Activated naive CD8-positive, alpha-beta T cell treated with anti-CD3 and anti-CD28 coated beads for 36 hours (primary cell): ENCODE measurements at regions not wholly inside any gene's neighbourhood (a gene's known extent, or its start where the extent isn't known, plus 50 kb on each side); places are given as distances from the start of the nearest gene placed in this dataset.
"Not testable (repeated sequence)": the region's sequence is repeated elsewhere in the genome, so short reads cannot be mapped to it uniquely, and the experiment has no call there.

Experiments used
- DNase-seq: peaks from one replicate; pipeline ENCODE4 v3.0.0; 2021
- H3K27ac Mint-ChIP-seq: one replicate; pipeline ENCODE4 v1.8.0; 2022; ENCODE audit warnings: mild to moderate bottlenecking, moderate library complexity, mixed read lengths
- H3K27me3 Mint-ChIP-seq: one replicate; pipeline ENCODE4 v1.8.0; 2022; ENCODE audit warnings: mild to moderate bottlenecking, mixed read lengths
- H3K36me3 Mint-ChIP-seq: one replicate; pipeline ENCODE4 v1.8.0; 2021; ENCODE audit warnings: mild to moderate bottlenecking, mixed read lengths
- H3K4me1 Mint-ChIP-seq: one replicate; pipeline ENCODE4 v1.8.0; 2021; ENCODE audit warnings: mixed read lengths
- H3K4me3 Mint-ChIP-seq: one replicate; pipeline ENCODE4 v1.8.0; 2022; ENCODE audit warnings: mild to moderate bottlenecking, moderate library complexity, mixed read lengths
- H3K9me3 Mint-ChIP-seq: one replicate; pipeline ENCODE4 v1.8.0; 2022; ENCODE audit warnings: mixed read lengths

DNA sequence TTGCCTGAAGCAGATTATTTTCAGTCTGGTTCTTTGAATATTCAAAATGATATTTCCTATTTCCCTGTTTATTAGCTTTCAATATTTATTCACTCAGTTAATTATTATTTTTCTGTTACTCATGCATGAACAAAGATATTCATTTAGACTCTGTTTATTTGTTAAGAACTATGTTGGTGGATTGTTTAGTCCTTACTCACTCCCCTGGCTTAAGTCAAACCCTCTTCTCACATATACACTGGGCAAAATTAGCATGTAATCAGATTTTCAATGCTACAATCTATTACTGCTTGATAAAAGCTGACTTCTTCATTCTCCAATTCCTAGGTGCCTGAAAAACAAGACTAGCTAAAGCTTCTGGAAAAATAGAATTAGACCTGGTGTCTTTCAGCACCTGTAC lies 335.8 kb downstream of the FAT4 start:
- H3K27ac Mint-ChIP-seq = no peak overlapping the region
- no peak overlapping the region for H3K4me3 Mint-ChIP-seq
- H3K27me3 Mint-ChIP-seq = no peaks in the 10 kb centered on the region
- H3K9me3 Mint-ChIP-seq = no peaks in the 10 kb centered on the region
- DNase-seq = no peak
- no peaks in the 10 kb centered on the region for H3K36me3 Mint-ChIP-seq
- H3K4me1 Mint-ChIP-seq = no peaks in the 10 kb centered on the region

GRCh38 chr4:125651707-125652357 lies 337.1 kb downstream of the FAT4 start:
- H3K4me1 Mint-ChIP-seq, H3K36me3 Mint-ChIP-seq, H3K27ac Mint-ChIP-seq, DNase-seq, H3K4me3 Mint-ChIP-seq, H3K9me3 Mint-ChIP-seq, H3K27me3 Mint-ChIP-seq: not testable (repeated sequence)

- no peak overlapping the region for H3K27ac Mint-ChIP-seq
- no peak for DNase-seq
- peaks cover 2% of the 10 kb centered on the region for H3K9me3 Mint-ChIP-seq
- H3K4me3 Mint-ChIP-seq = no peak overlapping the region
- no peaks in the 10 kb centered on the region for H3K4me1 Mint-ChIP-seq
- no peaks in the 10 kb centered on the region for H3K36me3 Mint-ChIP-seq
- no peaks in the 10 kb centered on the region for H3K27me3 Mint-ChIP-seq
These were observed 344.0 kb downstream of the FAT4 start for GRCh38 chr4:125658773-125659172.

- no peak for DNase-seq
- Mint-ChIP-seq H3K9me3 (peaks cover 3% of the 10 kb centered on the region), H3K27ac (no peak overlapping the region), H3K4me3 (no peak overlapping the region), H3K4me1 (no peaks in the 10 kb centered on the region), H3K27me3 (no peaks in the 10 kb centered on the region), H3K36me3 (no peaks in the 10 kb centered on the region)
These were observed 349.4 kb downstream of the FAT4 start for GRCh38 chr4:125663896-125664767.

- H3K27me3 Mint-ChIP-seq = no peaks in the 10 kb centered on the region
- no peak overlapping the region for H3K27ac Mint-ChIP-seq
- no peaks in the 10 kb centered on the region for H3K36me3 Mint-ChIP-seq
- no peak overlapping the region for H3K4me3 Mint-ChIP-seq
- H3K9me3 Mint-ChIP-seq = peaks cover 1% of the 10 kb centered on the region
- DNase-seq = no peak
- H3K4me1 Mint-ChIP-seq = no peaks in the 10 kb centered on the region
These were observed 351.9 kb downstream of the FAT4 start for GRCh38 chr4:125666635-125667034.

DNA sequence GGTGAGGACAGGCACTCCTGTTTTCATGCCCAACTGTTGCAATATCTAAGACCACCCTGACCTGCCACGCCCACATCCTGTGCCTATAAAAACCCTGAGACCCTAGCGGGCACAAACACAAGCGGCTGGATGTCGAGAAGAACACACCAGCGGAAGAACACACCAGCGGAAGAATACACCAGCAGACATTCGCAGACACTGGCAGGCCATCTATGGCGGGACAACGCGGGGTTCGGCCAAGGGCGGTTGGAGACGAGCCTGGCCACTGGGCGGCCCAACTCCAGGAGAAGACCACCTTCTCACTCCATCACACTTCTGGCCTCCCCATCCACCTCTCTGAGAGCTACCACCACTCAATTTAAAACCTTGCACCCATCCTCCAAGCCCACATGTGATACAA lies 361.4 kb downstream of the FAT4 start:
- Mint-ChIP-seq H3K27me3 (no peaks in the 10 kb centered on the region), H3K9me3 (no peaks in the 10 kb centered on the region), H3K36me3 (no peaks in the 10 kb centered on the region), H3K4me1 (no peaks in the 10 kb centered on the region), H3K4me3 (no peak overlapping the region), H3K27ac (no peak overlapping the region)
- DNase-seq = no peak

DNA sequence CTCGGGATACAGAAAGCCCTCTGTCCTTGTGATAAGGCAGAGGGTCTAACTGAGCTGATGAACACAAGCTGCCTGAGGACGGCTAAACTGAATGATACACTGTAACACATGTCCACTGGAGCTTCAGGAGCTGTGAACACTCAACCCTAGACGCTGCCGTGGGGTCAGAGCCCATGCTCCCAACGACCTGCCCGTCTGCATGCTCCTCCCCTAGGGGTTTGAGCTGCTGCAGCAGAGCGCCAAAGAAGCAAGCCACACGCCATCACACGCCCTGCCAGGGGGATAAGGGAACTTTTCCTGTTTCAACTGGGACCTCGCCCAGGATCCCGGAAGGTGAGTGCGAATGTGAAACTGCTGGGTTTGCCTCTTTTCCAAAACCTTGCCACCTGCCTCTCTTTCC lies 361.8 kb downstream of the FAT4 start:
- no peak for DNase-seq
- H3K27me3 Mint-ChIP-seq = no peaks in the 10 kb centered on the region
- H3K9me3 Mint-ChIP-seq = no peaks in the 10 kb centered on the region
- H3K27ac Mint-ChIP-seq = no peak overlapping the region
- H3K36me3 Mint-ChIP-seq = no peaks in the 10 kb centered on the region
- H3K4me3 Mint-ChIP-seq = no peak overlapping the region
- no peaks in the 10 kb centered on the region for H3K4me1 Mint-ChIP-seq

DNA sequence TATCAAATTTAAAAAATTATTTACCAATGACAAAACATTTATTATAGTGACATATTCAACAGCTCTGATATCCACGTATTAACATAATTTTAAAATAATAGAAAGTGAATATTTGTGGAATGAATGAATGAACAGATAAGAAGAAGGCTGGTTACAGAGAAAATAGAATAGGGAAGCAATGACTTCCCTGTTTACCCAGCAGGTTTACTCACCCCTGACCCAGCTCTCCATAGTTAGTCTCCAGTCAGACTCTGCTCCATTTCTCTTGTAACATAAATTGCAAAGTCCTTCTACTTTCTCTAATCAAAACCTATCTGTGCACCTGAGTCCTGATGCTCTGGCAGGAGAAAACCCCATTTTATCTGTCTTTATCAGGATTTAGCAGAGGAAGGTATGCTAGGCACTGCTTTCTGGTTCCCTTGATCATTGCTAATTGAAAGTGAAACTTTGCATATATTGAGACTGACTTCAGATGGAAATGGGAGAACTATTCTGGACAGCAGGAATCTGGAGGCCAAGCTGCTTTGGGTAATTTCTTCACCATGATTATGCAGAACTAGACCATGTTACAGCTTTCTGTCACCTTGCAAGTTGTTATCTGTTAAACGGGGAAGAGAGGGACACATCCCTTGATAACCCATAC lies 363.0 kb downstream of the FAT4 start:
- no peak overlapping the region for H3K27ac Mint-ChIP-seq
- no peaks in the 10 kb centered on the region for H3K27me3 Mint-ChIP-seq
- H3K4me1 Mint-ChIP-seq = no peaks in the 10 kb centered on the region
- no peaks in the 10 kb centered on the region for H3K9me3 Mint-ChIP-seq
- H3K4me3 Mint-ChIP-seq = no peak overlapping the region
- no peaks in the 10 kb centered on the region for H3K36me3 Mint-ChIP-seq
- DNase-seq = no peak

- no peaks in the 10 kb centered on the region for H3K4me1 Mint-ChIP-seq
- no peaks in the 10 kb centered on the region for H3K36me3 Mint-ChIP-seq
- no peaks in the 10 kb centered on the region for H3K27me3 Mint-ChIP-seq
- no peak for DNase-seq
- no peaks in the 10 kb centered on the region for H3K9me3 Mint-ChIP-seq
- no peak overlapping the region for H3K27ac Mint-ChIP-seq
- H3K4me3 Mint-ChIP-seq = no peak overlapping the region
These were observed 365.2 kb downstream of the FAT4 start for GRCh38 chr4:125679989-125680388.

GRCh38 chr4:125681240-125681639 lies 366.5 kb downstream of the FAT4 start:
- H3K4me1 Mint-ChIP-seq = no peaks in the 10 kb centered on the region
- no peak for DNase-seq
- H3K36me3 Mint-ChIP-seq = no peaks in the 10 kb centered on the region
- no peak overlapping the region for H3K4me3 Mint-ChIP-seq
- no peaks in the 10 kb centered on the region for H3K27me3 Mint-ChIP-seq
- H3K9me3 Mint-ChIP-seq = no peaks in the 10 kb centered on the region
- H3K27ac Mint-ChIP-seq = no peak overlapping the region

DNA sequence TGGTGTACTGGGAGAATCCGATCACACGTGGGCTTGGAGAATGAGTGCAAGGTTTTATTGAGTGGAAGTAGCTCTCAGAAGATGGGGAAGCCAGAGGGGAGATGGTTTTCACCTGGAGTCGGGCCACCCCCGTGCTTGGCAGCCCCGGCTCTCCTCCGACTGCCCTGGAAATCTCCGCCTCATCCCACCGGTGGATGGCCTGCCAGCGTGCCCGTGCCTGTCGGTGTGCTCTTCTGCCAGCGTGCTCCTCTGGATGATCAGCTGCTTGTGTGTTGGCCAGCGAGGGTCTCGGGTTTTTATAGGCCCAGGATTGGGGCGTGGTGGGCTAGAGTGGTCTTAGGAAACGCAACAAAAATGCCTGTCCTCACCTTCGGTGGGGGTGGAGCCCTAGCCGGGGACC lies 368.0 kb downstream of the FAT4 start:
- H3K27me3 Mint-ChIP-seq = no peaks in the 10 kb centered on the region
- H3K36me3 Mint-ChIP-seq = no peaks in the 10 kb centered on the region
- no peak overlapping the region for H3K27ac Mint-ChIP-seq
- no peak overlapping the region for H3K4me3 Mint-ChIP-seq
- H3K9me3 Mint-ChIP-seq = no peaks in the 10 kb centered on the region
- no peak for DNase-seq
- no peaks in the 10 kb centered on the region for H3K4me1 Mint-ChIP-seq

DNA sequence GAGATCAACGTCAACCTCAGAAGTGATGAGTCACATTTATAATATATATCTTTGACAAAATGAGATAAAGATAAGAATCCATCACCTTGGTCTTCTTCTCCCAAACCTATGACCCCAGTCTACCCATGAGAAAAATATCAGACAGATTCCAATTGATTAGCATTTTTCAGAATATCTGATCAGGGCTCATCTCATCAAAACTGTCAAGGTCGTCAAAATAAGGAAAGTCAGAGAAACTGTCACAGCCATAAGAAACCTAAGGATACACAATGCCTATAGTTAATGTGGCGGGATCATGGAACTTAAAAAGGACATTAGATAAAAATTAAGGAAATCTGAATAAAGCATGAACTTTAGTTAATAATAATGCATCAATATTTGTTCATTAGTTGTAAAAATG lies 374.1 kb downstream of the FAT4 start:
- no peaks in the 10 kb centered on the region for H3K4me1 Mint-ChIP-seq
- no peak overlapping the region for H3K4me3 Mint-ChIP-seq
- H3K27me3 Mint-ChIP-seq = no peaks in the 10 kb centered on the region
- no peak overlapping the region for H3K27ac Mint-ChIP-seq
- no peaks in the 10 kb centered on the region for H3K36me3 Mint-ChIP-seq
- H3K9me3 Mint-ChIP-seq = no peaks in the 10 kb centered on the region
- DNase-seq = no peak

- no peaks in the 10 kb centered on the region for H3K4me1 Mint-ChIP-seq
- DNase-seq = no peak
- H3K27me3 Mint-ChIP-seq = no peaks in the 10 kb centered on the region
- H3K27ac Mint-ChIP-seq = no peak overlapping the region
- no peaks in the 10 kb centered on the region for H3K9me3 Mint-ChIP-seq
- H3K4me3 Mint-ChIP-seq = no peak overlapping the region
- no peaks in the 10 kb centered on the region for H3K36me3 Mint-ChIP-seq
These were observed 375.1 kb downstream of the FAT4 start for GRCh38 chr4:125689805-125690204.

DNA sequence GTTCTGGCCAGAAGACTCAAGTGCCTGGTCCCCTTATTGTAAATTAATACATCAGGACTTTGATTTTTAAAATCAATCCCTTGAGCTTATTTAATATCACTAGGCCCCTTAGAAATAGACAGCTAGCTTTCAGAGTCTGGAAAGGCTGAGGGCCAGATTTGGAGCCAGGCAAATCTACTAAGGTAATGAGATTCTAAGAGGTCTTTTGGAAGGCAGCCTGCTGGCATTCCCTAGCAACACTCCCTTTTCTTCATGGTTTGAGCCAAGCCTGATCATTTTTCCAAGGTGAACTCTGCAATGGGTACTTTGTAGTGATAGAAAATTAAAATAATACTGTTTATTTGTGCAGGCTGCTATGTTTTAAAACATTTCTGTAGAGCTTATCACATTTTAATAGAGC lies 378.5 kb downstream of the FAT4 start:
- no peaks in the 10 kb centered on the region for H3K4me1 Mint-ChIP-seq
- H3K9me3 Mint-ChIP-seq = peaks cover 4% of the 10 kb centered on the region
- H3K4me3 Mint-ChIP-seq = no peak overlapping the region
- H3K36me3 Mint-ChIP-seq = no peaks in the 10 kb centered on the region
- H3K27ac Mint-ChIP-seq = no peak overlapping the region
- DNase-seq = no peak
- H3K27me3 Mint-ChIP-seq = no peaks in the 10 kb centered on the region

- no peaks in the 10 kb centered on the region for H3K9me3 Mint-ChIP-seq
- H3K4me3 Mint-ChIP-seq = no peak overlapping the region
These were observed 387.7 kb downstream of the FAT4 start for GRCh38 chr4:125702406-125702805.

DNA sequence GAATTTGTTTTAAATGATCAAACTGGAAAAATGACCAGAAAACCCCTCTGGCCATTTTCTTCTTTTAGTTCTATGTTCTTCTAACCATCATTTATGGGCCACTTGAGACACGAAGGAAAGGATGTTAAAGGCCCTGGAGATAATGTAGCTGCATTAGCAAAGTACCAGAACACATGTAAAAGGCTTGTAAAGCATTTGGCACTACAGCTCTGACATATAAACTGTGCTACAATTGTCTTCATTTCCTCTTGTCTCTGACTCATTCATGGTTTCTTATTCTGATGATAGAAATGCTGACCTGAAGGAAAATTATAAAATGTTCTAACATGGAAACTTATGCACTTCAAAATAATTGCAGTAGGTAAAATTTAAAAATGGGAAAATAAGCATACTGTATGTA lies 388.7 kb downstream of the FAT4 start:
- DNase-seq = no peak
- no peaks in the 10 kb centered on the region for H3K4me1 Mint-ChIP-seq
- H3K36me3 Mint-ChIP-seq = no peaks in the 10 kb centered on the region
- no peak overlapping the region for H3K4me3 Mint-ChIP-seq
- no peaks in the 10 kb centered on the region for H3K9me3 Mint-ChIP-seq
- H3K27ac Mint-ChIP-seq = no peak overlapping the region
- H3K27me3 Mint-ChIP-seq = no peaks in the 10 kb centered on the region

More at GRCh38 chr4:125702406-125702805, 387.7 kb downstream of the FAT4 start:
- Mint-ChIP-seq H3K36me3 (no peaks in the 10 kb centered on the region), H3K4me1 (no peaks in the 10 kb centered on the region), H3K27ac (no peak overlapping the region), H3K27me3 (no peaks in the 10 kb centered on the region)
- DNase-seq = no peak
